Activated CD8-positive, alpha-beta T cell treated with anti-CD3 and anti-CD28 coated beads, Interleukin-2, amount 10 ng/mL, durations not matched to agents 7 days and 5 days (primary cell): ENCODE measurements at regions not wholly inside any gene's neighbourhood (a gene's known extent, or its start where the extent isn't known, plus 50 kb on each side); places are given as distances from the start of the nearest gene placed in this dataset.

Experiments
- ATAC-seq: fragments of 150-1000 bp; cut with Tn5 transposase; one replicate; pipeline ENCODE4 v1.10.0; 2021; ENCODE audit warnings: moderate library complexity
- CTCF ChIA-PET: fragments of 350-600 bp; sonication (Branson Sonifier 250); formaldehyde crosslinking; loops from one replicate; lab custom pipeline; 2021; ENCODE audit warnings: antibody characterized with exemption; lab: Charles Lee
- POLR2A ChIA-PET: fragments of 350-600 bp; sonication (Branson Sonifier 250); formaldehyde crosslinking; loops from one replicate; lab custom pipeline; 2021; ENCODE audit warnings: antibody characterized with exemption; lab: Charles Lee
- DNase-seq: peaks from one replicate; pipeline ENCODE4 v3.0.0-alpha.2; 2020
- H3K27ac Mint-ChIP-seq: one replicate; pipeline ENCODE4 v1.8.0; 2021; ENCODE audit warnings: mild to moderate bottlenecking, mixed read lengths
- H3K27me3 Mint-ChIP-seq: one replicate; pipeline ENCODE4 v1.8.0; 2021; ENCODE audit warnings: low read depth, mixed read lengths
- H3K36me3 Mint-ChIP-seq: one replicate; pipeline ENCODE4 v1.8.0; 2021; ENCODE audit warnings: low read depth, mixed read lengths
- H3K4me1 Mint-ChIP-seq: one replicate; pipeline ENCODE4 v1.8.0; 2021; ENCODE audit warnings: low read depth, mixed read lengths
- H3K4me3 Mint-ChIP-seq: one replicate; pipeline ENCODE4 v1.8.0; 2021; ENCODE audit warnings: mild to moderate bottlenecking, mixed read lengths
- H3K9me3 Mint-ChIP-seq: one replicate; pipeline ENCODE4 v1.8.0; 2022; ENCODE audit warnings: mixed read lengths; ENCODE audit not compliant: insufficient read depth

GRCh38 chr1:232201024-232201423 lies 428.9 kb downstream of the SIPA1L2 start:
- CTCF ChIA-PET, result no interaction called here
- H3K36me3 Mint-ChIP-seq, result no peaks in the 10 kb centered on the region

GRCh38 chr1:232196042-232196441 lies 433.9 kb downstream of the SIPA1L2 start:
- ChIA-PET POLR2A (no interaction called here), CTCF (no interaction called here)
- no peak overlapping the region for H3K27ac Mint-ChIP-seq
- no peaks in the 10 kb centered on the region for H3K9me3 Mint-ChIP-seq
- no peaks in the 10 kb centered on the region for H3K4me1 Mint-ChIP-seq
- no peaks in the 10 kb centered on the region for H3K36me3 Mint-ChIP-seq
- no peak for ATAC-seq
- H3K27me3 Mint-ChIP-seq, result peaks cover 2% of the 10 kb centered on the region
- no peak overlapping the region for H3K4me3 Mint-ChIP-seq
- no peak for DNase-seq

More at GRCh38 chr1:232201024-232201423, 428.9 kb downstream of the SIPA1L2 start:
- DNase-seq (no peak), ATAC-seq (no peak)
- Mint-ChIP-seq H3K4me1 (no peaks in the 10 kb centered on the region), H3K27ac (no peak overlapping the region), H3K27me3 (peaks cover 1% of the 10 kb centered on the region), H3K9me3 (peaks cover 6% of the 10 kb centered on the region), H3K4me3 (no peak overlapping the region)
- POLR2A ChIA-PET, result no interaction called here

GRCh38 chr1:232194424-232194823 lies 435.5 kb downstream of the SIPA1L2 start:
- no peaks in the 10 kb centered on the region for H3K36me3 Mint-ChIP-seq
- H3K4me1 Mint-ChIP-seq, result no peaks in the 10 kb centered on the region
- CTCF ChIA-PET, result no interaction called here
- H3K4me3 Mint-ChIP-seq, result no peak overlapping the region
- peaks cover 2% of the 10 kb centered on the region for H3K27me3 Mint-ChIP-seq
- no peak for ATAC-seq
- POLR2A ChIA-PET, result no interaction called here
- no peaks in the 10 kb centered on the region for H3K9me3 Mint-ChIP-seq
- no peak overlapping the region for H3K27ac Mint-ChIP-seq
- no peak for DNase-seq

- peaks cover 2% of the 10 kb centered on the region for H3K27me3 Mint-ChIP-seq
- no peaks in the 10 kb centered on the region for H3K4me1 Mint-ChIP-seq
- DNase-seq (no peak), ATAC-seq (no peak)
- POLR2A ChIA-PET, result no interaction called here
- CTCF ChIA-PET, result no interaction called here
- H3K4me3 Mint-ChIP-seq, result no peak overlapping the region
- no peak overlapping the region for H3K27ac Mint-ChIP-seq
- H3K36me3 Mint-ChIP-seq, result no peaks in the 10 kb centered on the region
- H3K9me3 Mint-ChIP-seq, result no peaks in the 10 kb centered on the region
Observed at GRCh38 chr1:232193451-232193783, 436.5 kb downstream of the SIPA1L2 start.

- Mint-ChIP-seq H3K27ac (no peak overlapping the region), H3K4me1 (no peaks in the 10 kb centered on the region), H3K9me3 (no peaks in the 10 kb centered on the region), H3K4me3 (no peak overlapping the region), H3K27me3 (peaks cover 2% of the 10 kb centered on the region), H3K36me3 (no peaks in the 10 kb centered on the region)
- ATAC-seq (no peak), DNase-seq (no peak)
- POLR2A ChIA-PET, result no interaction called here
- CTCF ChIA-PET, result no interaction called here
Observed at GRCh38 chr1:232192781-232193450, 437.0 kb downstream of the SIPA1L2 start.

- CTCF ChIA-PET, result no interaction called here
- ATAC-seq, result no peak
- DNase-seq, result no peak
- no peak overlapping the region for H3K4me3 Mint-ChIP-seq
- POLR2A ChIA-PET, result no interaction called here
- no peaks in the 10 kb centered on the region for H3K36me3 Mint-ChIP-seq
- H3K27me3 Mint-ChIP-seq, result peaks cover 2% of the 10 kb centered on the region
- H3K4me1 Mint-ChIP-seq, result no peaks in the 10 kb centered on the region
- H3K27ac Mint-ChIP-seq, result no peak overlapping the region
- no peaks in the 10 kb centered on the region for H3K9me3 Mint-ChIP-seq
Observed at GRCh38 chr1:232191560-232191959, 438.4 kb downstream of the SIPA1L2 start.

- Mint-ChIP-seq H3K27me3 (no peaks in the 10 kb centered on the region), H3K4me3 (no peak overlapping the region), H3K4me1 (no peaks in the 10 kb centered on the region), H3K9me3 (no peaks in the 10 kb centered on the region), H3K36me3 (no peaks in the 10 kb centered on the region), H3K27ac (no peak overlapping the region)
- ChIA-PET CTCF (no interaction called here), POLR2A (no interaction called here)
- DNase-seq (no peak), ATAC-seq (no peak)
Observed at GRCh38 chr1:232188318-232188717, 441.6 kb downstream of the SIPA1L2 start.

- no peak for ATAC-seq
- Mint-ChIP-seq H3K36me3 (no peaks in the 10 kb centered on the region), H3K27ac (no peak overlapping the region), H3K4me1 (no peaks in the 10 kb centered on the region), H3K27me3 (no peaks in the 10 kb centered on the region), H3K4me3 (no peak overlapping the region), H3K9me3 (no peaks in the 10 kb centered on the region)
- POLR2A ChIA-PET, result no interaction called here
- CTCF ChIA-PET, result no interaction called here
- DNase-seq, result no peak
Observed at GRCh38 chr1:232186931-232187330, 443.0 kb downstream of the SIPA1L2 start.

GRCh38 chr1:232184561-232185530 lies 445.1 kb downstream of the SIPA1L2 start:
- Mint-ChIP-seq H3K9me3 (no peaks in the 10 kb centered on the region), H3K36me3 (no peaks in the 10 kb centered on the region), H3K4me3 (no peak overlapping the region), H3K27ac (no peak overlapping the region), H3K4me1 (no peaks in the 10 kb centered on the region), H3K27me3 (no peaks in the 10 kb centered on the region)
- no peak for ATAC-seq
- POLR2A ChIA-PET, result no interaction called here
- CTCF ChIA-PET, result no interaction called here
- DNase-seq, result no peak

- Mint-ChIP-seq H3K27ac (no peak overlapping the region), H3K4me1 (no peaks in the 10 kb centered on the region), H3K9me3 (no peaks in the 10 kb centered on the region), H3K4me3 (no peak overlapping the region), H3K36me3 (no peaks in the 10 kb centered on the region), H3K27me3 (no peaks in the 10 kb centered on the region)
- DNase-seq, result no peak
- POLR2A ChIA-PET, result no interaction called here
- ATAC-seq, result no peak
- CTCF ChIA-PET, result no interaction called here
Observed at GRCh38 chr1:232183802-232184201, 446.1 kb downstream of the SIPA1L2 start.

- Mint-ChIP-seq H3K36me3 (no peaks in the 10 kb centered on the region), H3K27me3 (no peaks in the 10 kb centered on the region), H3K4me3 (no peak overlapping the region), H3K27ac (no peak overlapping the region), H3K4me1 (no peaks in the 10 kb centered on the region), H3K9me3 (no peaks in the 10 kb centered on the region)
- ATAC-seq (no peak), DNase-seq (no peak)
- ChIA-PET CTCF (no interaction called here), POLR2A (no interaction called here)
Observed at GRCh38 chr1:232183266-232183800, 446.6 kb downstream of the SIPA1L2 start.

- ChIA-PET POLR2A (no interaction called here), CTCF (no interaction called here)
- no peaks in the 10 kb centered on the region for H3K36me3 Mint-ChIP-seq
- H3K4me3 Mint-ChIP-seq, result no peak overlapping the region
- ATAC-seq, result no peak
- no peaks in the 10 kb centered on the region for H3K27me3 Mint-ChIP-seq
- no peak overlapping the region for H3K27ac Mint-ChIP-seq
- no peaks in the 10 kb centered on the region for H3K9me3 Mint-ChIP-seq
- H3K4me1 Mint-ChIP-seq, result no peaks in the 10 kb centered on the region
- DNase-seq, result no peak
Observed at GRCh38 chr1:232182236-232182635, 447.7 kb downstream of the SIPA1L2 start.
